ENCODE measurements at regions not wholly inside any gene's neighbourhood (a gene's known extent, or its start where the extent isn't known, plus 50 kb on each side); places are given as distances from the start of the nearest gene placed in this dataset.

GRCh38 chr16:26214581-26215174 is 522.9 kb downstream of the HS3ST4 start:
- peaks cover 2% of the 10 kb centered on the region for H3K27me3 Mint-ChIP-seq
- H3K4me3 Mint-ChIP-seq = no peak overlapping the region
- intact Hi-C loops (cut with micrococcal nuclease) = no loop called here
- ChIA-PET CTCF (no interaction called here), POLR2A (no interaction called here)
- H3K27ac Mint-ChIP-seq = no peak overlapping the region
- H3K4me1 Mint-ChIP-seq = no peaks in the 10 kb centered on the region
- no peaks in the 10 kb centered on the region for H3K36me3 Mint-ChIP-seq (ENCODE audit: low read depth)
- peaks cover 7% of the 10 kb centered on the region for H3K9me3 Mint-ChIP-seq
- DNase-seq = no peak
- TF ChIP-seq, protein P1, sequence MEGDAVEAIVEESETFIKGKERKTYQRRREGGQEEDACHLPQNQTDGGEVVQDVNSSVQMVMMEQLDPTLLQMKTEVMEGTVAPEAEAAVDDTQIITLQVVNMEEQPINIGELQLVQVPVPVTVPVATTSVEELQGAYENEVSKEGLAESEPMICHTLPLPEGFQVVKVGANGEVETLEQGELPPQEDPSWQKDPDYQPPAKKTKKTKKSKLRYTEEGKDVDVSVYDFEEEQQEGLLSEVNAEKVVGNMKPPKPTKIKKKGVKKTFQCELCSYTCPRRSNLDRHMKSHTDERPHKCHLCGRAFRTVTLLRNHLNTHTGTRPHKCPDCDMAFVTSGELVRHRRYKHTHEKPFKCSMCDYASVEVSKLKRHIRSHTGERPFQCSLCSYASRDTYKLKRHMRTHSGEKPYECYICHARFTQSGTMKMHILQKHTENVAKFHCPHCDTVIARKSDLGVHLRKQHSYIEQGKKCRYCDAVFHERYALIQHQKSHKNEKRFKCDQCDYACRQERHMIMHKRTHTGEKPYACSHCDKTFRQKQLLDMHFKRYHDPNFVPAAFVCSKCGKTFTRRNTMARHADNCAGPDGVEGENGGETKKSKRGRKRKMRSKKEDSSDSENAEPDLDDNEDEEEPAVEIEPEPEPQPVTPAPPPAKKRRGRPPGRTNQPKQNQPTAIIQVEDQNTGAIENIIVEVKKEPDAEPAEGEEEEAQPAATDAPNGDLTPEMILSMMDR (IDR thresholded peaks at IDR 0.05) = no peak
- ATAC-seq (ENCODE audit: low read depth) = no peak

DNA sequence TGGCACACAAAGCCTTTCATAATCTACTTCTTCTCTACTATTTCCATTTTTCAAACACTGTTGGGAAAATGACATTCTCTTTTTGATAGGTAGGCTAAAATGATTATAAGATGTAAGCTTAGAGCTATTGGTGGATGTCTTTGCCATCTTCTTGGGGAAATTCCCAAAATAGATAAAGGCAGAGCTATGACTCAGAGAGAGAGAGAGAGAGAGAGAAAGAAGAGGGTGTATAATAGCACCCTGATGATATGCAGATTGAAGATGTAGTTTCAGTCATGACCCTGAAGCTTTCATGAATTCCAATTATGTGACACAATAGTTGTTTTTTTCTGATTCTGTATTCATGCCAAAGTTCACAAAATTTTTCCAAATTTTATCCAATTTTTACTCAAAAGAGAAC is 529.1 kb downstream of the HS3ST4 start:
- no peaks in the 10 kb centered on the region for H3K9me3 Mint-ChIP-seq
- intact Hi-C loops (cut with micrococcal nuclease) = no loop called here
- TF ChIP-seq, protein P1 (IDR thresholded peaks at IDR 0.05) = no peak
- H3K4me3 Mint-ChIP-seq = no peak overlapping the region
- H3K27ac Mint-ChIP-seq = no peak overlapping the region
- ChIA-PET POLR2A (no interaction called here), CTCF (no interaction called here)
- ATAC-seq (ENCODE audit: low read depth) (no peak), DNase-seq (no peak)
- no peaks in the 10 kb centered on the region for H3K4me1 Mint-ChIP-seq
- H3K27me3 Mint-ChIP-seq = peaks cover 6% of the 10 kb centered on the region
- no peaks in the 10 kb centered on the region for H3K36me3 Mint-ChIP-seq (ENCODE audit: low read depth)

DNA sequence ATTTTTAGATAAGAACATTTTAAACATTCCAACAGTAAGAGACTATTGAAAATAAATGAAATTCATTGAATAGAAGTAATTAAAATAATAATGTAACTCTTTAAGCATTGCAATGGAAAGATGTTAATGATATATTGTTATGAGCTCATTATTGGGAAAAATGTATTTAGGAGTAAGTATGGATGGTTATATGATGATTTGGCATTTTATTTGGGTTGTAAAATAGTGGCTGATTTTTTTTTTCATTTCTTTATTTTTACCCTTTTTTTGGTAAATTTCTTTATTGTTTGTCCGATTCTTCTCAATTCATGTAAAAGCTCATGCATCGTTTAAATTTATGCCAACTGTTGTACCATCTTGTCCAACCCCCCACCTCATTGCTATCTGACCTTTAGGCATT is 539.9 kb downstream of the HS3ST4 start:
- Mint-ChIP-seq H3K36me3 (ENCODE audit: low read depth) (no peaks in the 10 kb centered on the region), H3K27me3 (peaks cover 2% of the 10 kb centered on the region), H3K4me3 (no peak overlapping the region), H3K4me1 (no peaks in the 10 kb centered on the region), H3K9me3 (no peaks in the 10 kb centered on the region), H3K27ac (no peak overlapping the region)
- ChIA-PET POLR2A (no interaction called here), CTCF (no interaction called here)
- TF ChIP-seq, protein P1 (IDR thresholded peaks at IDR 0.05) = no peak
- intact Hi-C loops (cut with micrococcal nuclease) = no loop called here
- no peak for ATAC-seq (ENCODE audit: low read depth)
- DNase-seq = no peak

DNA sequence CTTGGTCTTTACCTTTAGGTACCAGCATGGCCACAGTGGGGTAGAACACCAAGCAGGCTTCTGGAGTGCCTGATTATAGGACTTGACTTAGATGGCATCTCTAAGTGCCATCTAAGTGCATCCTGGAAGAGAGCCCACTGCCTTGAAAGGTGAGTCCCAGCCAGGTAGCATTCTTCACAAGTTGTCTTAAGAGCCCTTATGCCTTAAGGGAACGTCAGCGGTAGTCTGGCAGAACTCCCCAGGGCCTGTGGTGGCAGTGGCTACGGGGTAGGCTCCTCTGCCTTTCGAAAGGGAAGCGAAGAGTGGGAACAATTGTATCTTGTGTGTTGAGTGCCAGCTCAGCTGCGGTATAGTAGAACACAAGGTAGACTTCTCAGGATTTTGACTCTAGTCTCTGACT is 549.0 kb downstream of the HS3ST4 start:
- H3K27ac Mint-ChIP-seq = no peak overlapping the region
- H3K4me3 Mint-ChIP-seq = no peak overlapping the region
- no peaks in the 10 kb centered on the region for H3K27me3 Mint-ChIP-seq
- intact Hi-C loops (cut with micrococcal nuclease) = no loop called here
- ChIA-PET CTCF (no interaction called here), POLR2A (no interaction called here)
- no peaks in the 10 kb centered on the region for H3K4me1 Mint-ChIP-seq
- TF ChIP-seq, protein P1 (IDR thresholded peaks at IDR 0.05) = no peak
- DNase-seq (no peak), ATAC-seq (ENCODE audit: low read depth) (no peak)
- peaks cover 6% of the 10 kb centered on the region for H3K9me3 Mint-ChIP-seq
- H3K36me3 Mint-ChIP-seq (ENCODE audit: low read depth) = no peaks in the 10 kb centered on the region

DNA sequence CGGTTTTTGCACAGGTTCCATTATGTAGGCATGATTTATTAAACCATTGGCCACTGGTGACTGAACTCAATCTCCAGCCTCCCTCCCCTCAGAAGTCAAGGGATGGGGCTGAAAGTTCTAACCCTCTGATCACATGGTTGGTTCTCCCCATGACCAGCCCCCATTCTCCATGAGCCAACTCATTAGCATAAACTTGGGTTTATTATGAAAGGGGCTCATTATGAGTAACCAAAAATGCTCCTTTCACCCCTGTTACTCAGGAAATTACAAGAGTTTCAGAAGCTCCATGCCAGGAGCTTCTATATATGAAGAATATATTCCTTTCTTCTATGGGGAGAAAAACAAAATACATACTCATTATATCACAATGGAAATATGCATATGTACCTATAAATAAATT is 555.3 kb downstream of the HS3ST4 start:
- intact Hi-C loops (cut with micrococcal nuclease) = no loop called here
- H3K27me3 Mint-ChIP-seq = no peaks in the 10 kb centered on the region
- POLR2A ChIA-PET = no interaction called here
- TF ChIP-seq, protein P1 (IDR thresholded peaks at IDR 0.05) = no peak
- H3K4me1 Mint-ChIP-seq = no peaks in the 10 kb centered on the region
- peaks cover 6% of the 10 kb centered on the region for H3K9me3 Mint-ChIP-seq
- ATAC-seq (ENCODE audit: low read depth) (no peak), DNase-seq (no peak)
- H3K27ac Mint-ChIP-seq = no peak overlapping the region
- no peak overlapping the region for H3K4me3 Mint-ChIP-seq
- CTCF ChIA-PET = no interaction called here
- no peaks in the 10 kb centered on the region for H3K36me3 Mint-ChIP-seq (ENCODE audit: low read depth)

Data from activated B cell treated with CpG ODN at 0.5 μM for 24 hours (primary cell).